BE2C (cell line): ENCODE measurements at regions not wholly inside any gene's neighbourhood (a gene's known extent, or its start where the extent isn't known, plus 50 kb on each side); places are given as distances from the start of the nearest gene placed in this dataset.

ENCODE experiments used
- DNase-seq: peaks from one replicate; pipeline ENCODE4 v3.0.0-alpha.2; 2020
- H3K27me3 ChIP-seq: fragments of 250-450 bp; sonication (Bioruptor Pico); 2 replicates; pipeline ENCODE4 v1.5.1; 2020; ENCODE audit warnings: mild to moderate bottlenecking
- H3K36me3 ChIP-seq: fragments of 250-450 bp; sonication (Bioruptor Pico); 2 replicates; pipeline ENCODE4 v1.5.1; 2020; ENCODE audit warnings: mild to moderate bottlenecking
- H3K4me1 ChIP-seq: fragments of 250-450 bp; sonication (Bioruptor Pico); 2 replicates; pipeline ENCODE4 v1.5.1; 2020
- H3K4me3 ChIP-seq: 2 replicates; pipeline ENCODE4 v1.5.1; 2011; ENCODE audit warnings: low read depth, low read length
- H3K9me3 ChIP-seq: fragments of 250-450 bp; sonication (Bioruptor Pico); 2 replicates; pipeline ENCODE4 v1.5.1; 2020
- TF ChIP-seq, protein P1 (sequence below): IDR thresholded peaks from 2 replicates; pipeline ENCODE4 v1.5.1; 2012; ENCODE audit warnings: mild to moderate bottlenecking, low read depth, low read length

DNA sequence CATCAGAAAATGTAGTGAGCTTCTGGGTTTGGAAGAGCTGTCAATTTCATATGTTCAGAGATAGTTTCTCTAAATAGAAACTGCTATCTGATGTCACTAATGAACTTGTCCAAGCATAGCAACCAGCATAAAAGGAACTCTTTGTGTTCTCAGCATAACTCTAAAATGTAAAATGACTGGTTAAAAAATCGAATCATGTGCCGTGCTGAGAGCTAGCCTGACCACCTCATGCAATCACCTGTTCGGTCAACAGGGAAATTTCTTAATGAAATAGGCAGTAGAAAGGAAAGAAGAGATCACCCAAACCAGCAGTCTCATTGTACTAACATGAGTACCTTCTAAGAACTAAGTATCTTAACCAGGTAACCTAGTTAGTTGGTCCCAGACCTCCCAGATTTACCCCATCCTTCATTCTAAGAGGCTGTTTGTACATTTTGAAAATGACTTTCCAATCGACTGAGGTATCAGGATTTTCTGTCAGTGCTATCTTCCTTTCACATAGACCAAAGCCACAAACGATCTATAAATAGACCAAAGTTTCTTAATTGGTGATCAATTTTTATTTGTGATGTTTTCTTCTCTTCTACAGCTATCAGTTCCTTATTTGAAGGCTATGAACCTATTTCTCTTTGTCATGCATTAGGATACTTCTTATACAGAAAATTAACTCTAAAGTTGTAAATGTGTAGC, 147.3 kb downstream of the TLR5 start:
- Histone ChIP-seq H3K36me3 (no peaks in the 10 kb centered on the region), H3K9me3 (no peaks in the 10 kb centered on the region), H3K4me1 (no peaks in the 10 kb centered on the region), H3K4me3 (no peak overlapping the region), H3K27me3 (no peaks in the 10 kb centered on the region)
- no peak for DNase-seq
- TF ChIP-seq, protein P1, sequence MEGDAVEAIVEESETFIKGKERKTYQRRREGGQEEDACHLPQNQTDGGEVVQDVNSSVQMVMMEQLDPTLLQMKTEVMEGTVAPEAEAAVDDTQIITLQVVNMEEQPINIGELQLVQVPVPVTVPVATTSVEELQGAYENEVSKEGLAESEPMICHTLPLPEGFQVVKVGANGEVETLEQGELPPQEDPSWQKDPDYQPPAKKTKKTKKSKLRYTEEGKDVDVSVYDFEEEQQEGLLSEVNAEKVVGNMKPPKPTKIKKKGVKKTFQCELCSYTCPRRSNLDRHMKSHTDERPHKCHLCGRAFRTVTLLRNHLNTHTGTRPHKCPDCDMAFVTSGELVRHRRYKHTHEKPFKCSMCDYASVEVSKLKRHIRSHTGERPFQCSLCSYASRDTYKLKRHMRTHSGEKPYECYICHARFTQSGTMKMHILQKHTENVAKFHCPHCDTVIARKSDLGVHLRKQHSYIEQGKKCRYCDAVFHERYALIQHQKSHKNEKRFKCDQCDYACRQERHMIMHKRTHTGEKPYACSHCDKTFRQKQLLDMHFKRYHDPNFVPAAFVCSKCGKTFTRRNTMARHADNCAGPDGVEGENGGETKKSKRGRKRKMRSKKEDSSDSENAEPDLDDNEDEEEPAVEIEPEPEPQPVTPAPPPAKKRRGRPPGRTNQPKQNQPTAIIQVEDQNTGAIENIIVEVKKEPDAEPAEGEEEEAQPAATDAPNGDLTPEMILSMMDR: no peak

DNA sequence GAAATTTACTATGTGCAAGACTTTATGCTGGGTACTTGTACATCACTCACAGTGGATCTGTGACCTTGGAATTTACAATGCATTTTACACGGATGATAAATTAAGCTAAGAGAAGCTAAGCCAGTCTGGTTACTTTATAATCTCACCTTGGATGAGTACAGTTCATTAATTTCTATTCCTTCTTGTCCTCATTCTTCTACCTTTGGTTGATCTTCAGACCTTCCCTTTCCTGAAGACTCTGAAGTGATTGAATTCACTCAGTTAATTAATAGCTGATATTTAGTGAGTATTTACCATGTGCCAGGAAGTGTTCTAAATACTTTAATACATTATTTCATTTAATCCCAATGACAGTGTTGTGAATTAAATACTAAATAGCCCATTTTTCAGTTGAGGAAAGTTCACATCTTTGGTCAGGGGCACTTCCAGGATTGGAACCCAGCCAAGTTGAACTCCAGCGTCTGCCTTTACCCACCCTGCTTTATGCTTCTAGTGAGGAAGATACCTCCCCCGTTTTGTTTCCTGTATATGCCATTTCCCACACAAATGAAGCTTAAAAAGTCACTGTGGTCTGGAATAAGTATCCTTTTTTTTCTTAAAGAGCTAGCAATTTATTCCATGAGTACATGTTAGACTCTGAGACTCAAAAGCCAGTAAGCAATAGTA, 146.6 kb downstream of the TLR5 start:
- no peaks in the 10 kb centered on the region for H3K4me1 ChIP-seq
- no peak for DNase-seq
- no peaks in the 10 kb centered on the region for H3K27me3 ChIP-seq
- no peak overlapping the region for H3K4me3 ChIP-seq
- TF ChIP-seq, protein P1: no peak
- H3K36me3 ChIP-seq: no peaks in the 10 kb centered on the region
- no peaks in the 10 kb centered on the region for H3K9me3 ChIP-seq

DNA sequence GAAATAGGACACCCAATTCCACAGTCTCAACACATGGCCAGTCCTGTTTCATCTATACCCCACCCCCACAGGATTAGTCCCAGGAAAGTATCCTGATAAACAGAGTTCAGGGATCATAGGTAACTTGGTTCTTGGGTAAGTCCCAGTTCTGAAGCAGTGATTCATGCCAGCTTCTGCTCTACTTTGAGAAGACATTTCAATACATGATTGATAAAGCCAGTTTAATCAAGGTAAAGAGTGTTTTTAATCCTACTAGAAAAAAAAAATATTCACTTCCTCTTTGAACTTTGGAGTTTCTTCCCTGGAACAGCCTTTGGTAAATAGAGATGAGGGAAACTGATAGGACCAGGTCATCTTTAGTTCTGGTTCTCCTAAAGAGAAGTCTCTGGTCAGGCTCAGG, 142.4 kb downstream of the TLR5 start:
- no peaks in the 10 kb centered on the region for H3K36me3 ChIP-seq
- no peaks in the 10 kb centered on the region for H3K4me1 ChIP-seq
- TF ChIP-seq, protein P1: no peak
- no peaks in the 10 kb centered on the region for H3K27me3 ChIP-seq
- no peak for DNase-seq
- no peaks in the 10 kb centered on the region for H3K9me3 ChIP-seq
- no peak overlapping the region for H3K4me3 ChIP-seq

DNA sequence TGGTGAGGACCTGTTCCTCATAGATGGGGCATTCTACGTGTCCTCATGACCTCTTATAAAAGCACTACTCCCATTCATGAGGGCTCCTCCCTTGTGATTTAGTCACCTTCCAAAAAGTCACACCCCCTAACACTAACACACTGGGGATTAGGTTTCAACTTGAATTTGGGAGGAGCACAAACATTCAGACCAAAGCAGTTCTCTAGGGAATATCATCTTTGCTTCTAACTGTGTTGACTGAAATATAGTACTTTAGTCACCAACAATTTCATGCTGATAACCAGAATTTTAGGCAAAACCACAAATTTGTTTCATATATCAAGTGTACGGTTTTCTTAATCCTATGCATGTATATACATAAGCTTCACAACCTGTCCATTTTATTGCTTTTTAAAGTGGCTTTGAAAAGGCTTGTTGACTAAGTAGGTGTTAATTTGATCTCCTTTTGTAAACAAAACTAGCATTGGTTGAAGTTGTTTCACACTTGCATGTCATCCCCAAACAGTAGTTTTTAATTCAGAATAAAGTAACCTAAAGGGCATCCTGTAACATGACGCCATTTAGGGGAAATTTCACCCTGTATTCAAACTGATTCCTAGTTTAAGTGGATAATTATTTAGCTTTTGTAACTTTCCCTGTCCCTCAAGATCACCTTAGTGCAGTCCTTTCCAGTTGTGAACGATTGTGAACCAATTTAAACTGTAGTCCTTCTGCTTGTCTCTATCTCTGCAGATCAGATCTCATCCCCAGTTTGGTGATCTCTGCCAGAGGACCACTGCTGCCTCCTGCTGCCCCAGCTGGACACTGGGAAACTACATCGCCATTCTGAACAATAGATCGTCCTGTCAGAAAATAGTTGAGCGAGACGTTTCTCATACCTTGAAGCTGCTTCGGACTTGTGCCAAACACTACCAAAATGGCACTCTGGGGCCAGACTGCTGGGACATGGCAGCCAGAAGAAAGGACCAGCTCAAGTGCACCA, 141.1 kb downstream of the TLR5 start:
- Histone ChIP-seq H3K4me1 (no peaks in the 10 kb centered on the region), H3K9me3 (no peaks in the 10 kb centered on the region), H3K36me3 (no peaks in the 10 kb centered on the region), H3K4me3 (no peak overlapping the region), H3K27me3 (no peaks in the 10 kb centered on the region)
- TF ChIP-seq, protein P1: no peak
- no peak for DNase-seq

DNA sequence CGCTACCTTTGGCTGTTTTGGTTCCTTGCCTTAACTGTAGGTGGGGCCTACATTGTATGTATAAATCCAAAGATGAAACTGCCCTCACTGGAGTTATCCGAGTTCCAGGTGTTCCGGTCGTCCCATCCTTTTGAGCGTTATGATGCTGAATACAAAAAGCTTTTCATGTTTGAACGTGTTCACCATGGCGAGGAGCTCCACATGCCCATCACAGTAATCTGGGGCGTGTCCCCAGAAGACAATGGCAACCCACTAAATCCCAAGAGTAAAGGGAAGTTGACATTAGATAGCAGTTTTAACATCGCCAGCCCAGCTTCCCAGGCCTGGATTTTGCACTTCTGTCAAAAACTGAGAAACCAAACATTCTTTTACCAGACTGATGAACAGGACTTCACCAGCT, 139.5 kb downstream of the TLR5 start:
- no peak overlapping the region for H3K4me3 ChIP-seq
- no peaks in the 10 kb centered on the region for H3K4me1 ChIP-seq
- no peaks in the 10 kb centered on the region for H3K36me3 ChIP-seq
- TF ChIP-seq, protein P1: no peak
- no peak for DNase-seq
- no peaks in the 10 kb centered on the region for H3K9me3 ChIP-seq
- H3K27me3 ChIP-seq: no peaks in the 10 kb centered on the region
